HG03066 (cell line): ENCODE measurements at regions not wholly inside any gene's neighbourhood (a gene's known extent, or its start where the extent isn't known, plus 50 kb on each side); places are given as distances from the start of the nearest gene placed in this dataset.
"Not testable (repeated sequence)": the region's sequence is repeated elsewhere in the genome, so short reads cannot be mapped to it uniquely, and the experiment has no call there.

Source experiments
- ATAC-seq: cut with Tn5 transposase; IDR thresholded peaks from one replicate; pipeline ENCODE4 v1.9.1; 2021; ENCODE audit warnings: low read depth; ENCODE audit not compliant: unreplicated experiment

GRCh38 chr2:53543083-53543482, 224.5 kb upstream of the CHAC2 start:
- ATAC-seq, result no peak

DNA sequence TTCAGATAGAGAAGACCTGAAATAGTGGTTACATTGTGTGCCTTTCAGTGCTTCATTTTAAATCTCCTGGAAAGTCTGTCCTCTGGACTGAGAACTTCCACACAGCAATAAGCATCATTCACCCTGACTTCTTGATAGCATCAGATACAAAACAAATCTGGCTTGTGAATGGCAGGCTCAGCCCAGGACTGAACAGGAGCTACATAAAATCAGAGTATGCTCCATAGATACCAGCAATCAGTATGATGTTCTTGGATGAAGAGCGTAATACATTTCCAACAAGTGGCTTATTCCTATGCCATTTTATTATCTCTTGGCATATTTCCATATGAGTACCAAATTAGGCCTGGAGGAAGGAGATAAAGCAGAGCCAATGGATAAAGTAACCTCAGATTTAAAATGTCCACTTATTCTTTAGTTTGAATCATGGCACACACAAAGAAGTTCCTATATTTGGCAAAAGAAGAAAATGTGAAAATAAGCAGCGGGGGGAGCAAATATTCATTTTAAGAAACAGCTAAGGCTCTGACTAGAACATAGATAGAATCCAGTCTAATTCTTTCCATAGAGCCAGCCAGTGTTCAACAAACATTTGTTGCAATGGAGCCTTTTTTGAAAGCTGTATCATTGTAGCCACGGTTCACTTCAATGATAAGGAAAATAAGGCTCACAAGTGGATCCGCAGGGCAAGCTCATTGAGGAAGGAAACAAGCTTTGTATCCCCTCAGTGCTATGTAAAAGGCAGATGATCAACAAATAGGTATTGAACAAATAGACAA, 230.8 kb upstream of the CHAC2 start:
- no peak for ATAC-seq

- no peak for ATAC-seq
Measured at GRCh38 chr2:53535234-53535840, 232.3 kb upstream of the CHAC2 start.

DNA sequence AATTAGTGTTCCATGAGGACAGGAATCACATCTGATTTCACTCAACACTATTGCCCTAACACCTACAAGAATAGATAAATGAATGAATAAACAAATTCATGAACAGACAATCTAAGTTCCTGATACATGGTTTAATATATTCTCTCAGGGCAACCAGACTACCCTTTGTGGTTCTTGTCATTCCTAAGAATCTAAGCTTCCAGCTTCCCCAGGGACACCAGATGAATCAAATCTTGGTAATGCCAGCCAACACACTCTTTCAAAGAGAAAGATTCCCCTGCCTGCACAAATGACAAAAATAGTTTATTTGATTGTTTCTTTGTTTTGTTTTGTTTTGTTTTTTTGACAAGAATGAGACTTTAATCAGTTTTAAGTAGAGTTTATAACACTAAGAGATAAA, 237.5 kb upstream of the CHAC2 start:
- ATAC-seq, result no peak

- ATAC-seq, result no peak
Measured at GRCh38 chr2:53527056-53527455, 240.5 kb upstream of the CHAC2 start.

GRCh38 chr2:53519918-53520841, 247.4 kb upstream of the CHAC2 start:
- ATAC-seq, result no peak

DNA sequence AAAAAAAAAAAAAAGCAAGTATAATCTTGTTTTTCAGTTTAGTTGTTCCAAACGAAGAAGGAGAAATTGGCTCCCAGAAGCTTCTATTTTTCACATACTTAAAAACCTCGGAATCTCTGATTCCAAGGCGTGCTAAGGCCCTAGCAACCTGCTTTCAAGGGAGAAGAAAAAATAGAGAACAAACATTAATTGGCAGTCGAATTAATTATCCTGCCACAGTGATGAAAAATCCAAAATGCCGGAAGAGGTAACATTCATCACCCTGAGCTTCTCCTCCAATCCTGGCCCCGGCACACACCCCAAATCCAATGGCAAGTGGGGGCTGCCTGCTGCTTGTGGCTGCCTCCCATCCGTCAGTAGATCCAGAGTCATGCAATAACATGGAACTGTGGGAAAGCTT, 250.2 kb upstream of the CHAC2 start:
- ATAC-seq, result no peak

DNA sequence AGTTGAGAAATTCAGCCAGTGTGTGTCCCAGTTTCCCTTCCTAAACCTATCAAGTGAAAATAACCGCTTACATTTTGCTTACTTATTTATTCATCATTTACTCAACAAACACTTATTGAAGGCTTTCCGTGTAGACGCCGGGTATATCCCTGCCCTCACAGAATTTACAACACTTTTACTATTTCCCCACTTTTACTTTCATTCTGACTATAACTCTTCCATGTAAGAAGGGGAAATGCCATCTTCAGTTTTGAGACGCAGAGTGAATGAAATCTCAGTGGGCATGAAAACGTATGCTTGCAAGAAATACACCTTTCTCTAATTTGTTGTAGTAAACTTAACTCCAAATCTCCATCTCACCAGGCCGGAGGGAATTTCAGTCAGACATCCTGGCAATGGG, 251.0 kb upstream of the CHAC2 start:
- no peak for ATAC-seq

- no peak for ATAC-seq
Measured at GRCh38 chr2:53515435-53516332, 251.9 kb upstream of the CHAC2 start.

- no peak for ATAC-seq
Measured at GRCh38 chr2:53513167-53513666, 254.4 kb upstream of the CHAC2 start.

GRCh38 chr2:53512071-53512826, 255.4 kb upstream of the CHAC2 start:
- ATAC-seq, result no peak

GRCh38 chr2:53511549-53511948, 256.1 kb upstream of the CHAC2 start:
- no peak for ATAC-seq

GRCh38 chr2:53510401-53510800, 257.2 kb upstream of the CHAC2 start:
- no peak for ATAC-seq

DNA sequence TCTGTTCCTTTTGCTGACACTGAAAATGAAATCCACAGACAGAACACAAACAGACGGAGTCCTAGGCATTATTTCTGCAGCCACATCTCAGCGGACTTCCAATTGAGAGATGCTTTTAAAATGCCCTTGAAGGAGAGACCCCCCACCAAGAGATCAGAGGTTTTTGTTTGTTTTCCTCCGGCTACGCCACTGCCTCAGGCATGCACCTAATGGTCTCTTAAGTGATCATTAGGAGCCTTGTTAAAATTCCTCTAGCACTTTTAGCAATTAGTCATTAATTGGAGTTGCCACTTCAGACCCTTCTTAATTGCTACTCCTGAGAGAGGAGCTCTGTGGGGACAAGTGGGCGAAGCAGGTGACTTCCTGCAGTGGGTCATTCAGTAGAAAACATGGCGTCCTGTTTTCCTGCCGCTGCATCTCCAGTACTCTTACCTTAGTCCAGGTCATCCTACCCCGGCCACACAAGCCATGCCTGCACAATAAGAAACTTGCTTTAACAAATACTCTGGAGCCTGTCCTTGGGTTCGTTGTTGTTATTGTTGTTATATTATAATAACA, 257.7 kb upstream of the CHAC2 start:
- ATAC-seq, result no peak

DNA sequence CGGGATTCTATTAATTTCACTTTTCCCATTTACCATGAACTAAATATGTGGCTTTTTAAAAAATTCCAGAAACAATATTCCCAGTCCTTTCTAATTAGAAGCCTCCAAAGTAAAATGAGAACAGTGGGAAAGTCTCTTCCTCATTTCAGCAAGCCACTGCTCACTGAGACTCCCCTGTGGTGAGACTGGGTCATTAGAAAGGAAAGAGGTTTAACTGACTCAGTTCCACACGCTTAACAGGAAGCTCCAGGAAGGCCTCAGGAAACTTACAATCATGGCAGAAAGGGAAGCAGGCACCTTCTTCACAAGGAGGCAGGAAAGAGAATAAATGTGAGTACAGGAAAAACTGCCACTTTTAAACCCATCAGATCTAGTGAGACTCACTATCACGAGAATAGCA, 258.9 kb upstream of the CHAC2 start:
- no peak for ATAC-seq

GRCh38 chr2:53507070-53507469, 260.5 kb upstream of the CHAC2 start:
- ATAC-seq, result not testable (repeated sequence)

GRCh38 chr2:53505826-53506225, 261.8 kb upstream of the CHAC2 start:
- no peak for ATAC-seq

DNA sequence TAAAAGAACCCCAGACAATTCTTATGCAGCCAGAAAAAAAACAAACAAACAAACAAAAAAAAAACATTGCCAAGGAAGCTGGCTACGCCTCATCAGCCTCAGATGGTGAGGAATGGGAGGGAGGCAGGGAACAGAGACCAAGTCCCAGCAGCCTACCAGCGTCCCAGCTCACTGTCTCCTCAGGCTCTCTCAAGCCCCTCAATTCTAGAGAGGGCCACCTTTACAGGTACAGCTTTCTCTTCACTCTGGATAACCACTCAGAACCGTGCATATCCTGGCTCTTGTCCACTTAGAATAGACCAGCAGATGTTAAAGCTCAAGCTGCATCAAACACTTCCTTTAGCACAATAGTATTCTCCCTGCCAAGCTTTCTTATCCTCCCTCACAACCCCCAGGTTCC, 263.1 kb upstream of the CHAC2 start:
- ATAC-seq, result no peak

DNA sequence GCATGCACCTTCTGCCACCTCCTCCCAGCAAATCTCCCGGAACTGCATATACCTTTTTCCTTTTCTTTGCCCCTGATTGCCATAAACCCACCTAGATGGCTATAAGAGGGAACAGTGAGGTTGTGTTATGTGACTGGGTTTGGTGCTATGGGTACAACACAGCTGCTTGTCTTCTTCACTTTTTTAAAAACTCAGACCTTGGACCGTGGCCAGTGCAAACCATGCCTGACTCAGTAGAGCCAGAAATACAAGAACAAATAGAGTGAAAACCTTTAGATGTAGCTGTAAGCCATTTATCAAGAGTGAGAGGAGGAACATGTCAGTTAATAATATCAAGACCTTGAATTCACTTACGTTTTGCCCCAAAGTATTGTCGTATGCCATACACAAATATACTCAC, 267.4 kb upstream of the CHAC2 start:
- ATAC-seq, result no peak
